ENCODE measurements at regions not wholly inside any gene's neighbourhood (a gene's known extent, or its start where the extent isn't known, plus 50 kb on each side); places are given as distances from the start of the nearest gene placed in this dataset.

DNA sequence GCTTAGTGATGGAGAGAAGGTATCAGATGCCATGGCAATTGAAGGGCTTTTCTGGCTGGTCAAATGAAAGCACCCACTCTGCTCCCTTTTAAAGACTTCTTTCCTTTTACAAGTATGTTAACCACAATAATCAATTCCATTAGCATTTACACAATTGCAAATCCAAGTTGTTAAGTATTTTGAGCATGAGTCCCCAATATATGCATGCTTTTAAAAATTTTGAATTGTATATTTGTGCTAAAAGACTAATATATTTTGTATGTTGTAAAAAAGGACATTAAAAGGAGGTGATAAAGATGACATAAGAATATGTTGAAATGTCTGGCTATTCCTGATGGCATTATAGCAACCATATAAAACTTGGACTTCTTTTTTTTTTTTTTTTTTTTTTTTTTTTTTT lies 639.9 kb upstream of the CPEB2 start:
- Histone ChIP-seq H3K79me2 (ENCODE audit: low read depth) (no peaks in the 10 kb centered on the region), H2AFZ (no peak overlapping the region), H3K27me3 (ENCODE audit: insufficient read depth, low read depth) (no peaks in the 10 kb centered on the region), H3K9me2 (ENCODE audit: insufficient read depth) (no peaks in the 10 kb centered on the region), H3K4me3 (no peak overlapping the region), H3K4me1 (replicated peaks; ENCODE audit: insufficient read depth) (no peaks in the 10 kb centered on the region), H3K4me2 (no peak overlapping the region), H3K36me3 (ENCODE audit: low read depth) (no peaks in the 10 kb centered on the region), H3K9me3 (ENCODE audit: insufficient read depth, low read depth) (no peaks in the 10 kb centered on the region), H4K20me1 (ENCODE audit: insufficient read depth) (no peaks in the 10 kb centered on the region), H3F3A (ENCODE audit: insufficient read depth, low read depth) (no peaks in the 10 kb centered on the region), H3K27ac (no peak overlapping the region)
- no peak for TF ChIP-seq EZH2 (IDR thresholded peaks at IDR 0.05; ENCODE audit: low read depth)
- no peak for TF ChIP-seq CTCF (conservative IDR thresholded peaks at IDR 0.05)
- ChIA-PET CTCF (no interaction called here), POLR2A (ENCODE audit: unreplicated experiment) (no interaction called here)
- intact Hi-C loops (cut with micrococcal nuclease; ENCODE audit: unreplicated experiment) = no loop called here
- no TSS peak for BruUV-seq (replicated peaks)
- no peak for DNase-seq

DNA sequence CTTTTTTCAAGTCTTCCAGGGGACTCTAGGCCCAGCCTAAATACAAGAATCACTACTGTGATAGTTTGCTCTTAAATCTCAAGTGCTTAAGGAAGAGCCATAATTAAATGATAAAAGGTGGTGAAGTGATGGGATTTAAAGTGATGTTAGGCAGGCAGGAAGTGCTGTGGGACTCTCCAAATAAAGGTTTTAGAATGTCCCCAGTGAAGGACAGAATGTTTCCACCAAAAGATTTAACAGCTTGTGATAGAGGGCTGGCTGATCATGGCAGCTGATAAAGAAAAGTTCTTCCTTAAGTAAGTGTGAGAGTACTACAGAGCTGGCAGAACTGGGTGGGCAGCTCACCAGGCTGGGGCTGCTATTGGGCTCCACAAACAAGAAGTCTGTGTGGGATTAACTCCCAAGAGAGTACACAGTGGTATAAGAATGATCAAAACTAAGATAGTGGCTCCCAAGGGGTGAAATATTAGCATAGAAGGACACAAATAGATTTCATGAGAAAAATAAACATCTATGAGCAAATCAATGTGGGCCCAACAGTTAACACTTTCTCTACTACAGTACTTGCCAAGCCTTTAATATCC lies 637.2 kb upstream of the CPEB2 start:
- H3K4me1 ChIP-seq (replicated peaks; ENCODE audit: insufficient read depth) = no peaks in the 10 kb centered on the region
- H3K9me2 ChIP-seq (ENCODE audit: insufficient read depth) = no peaks in the 10 kb centered on the region
- ChIA-PET CTCF (interaction anchor here (0.7 kb wide), 1 partner anchor 418 kb away, joined by 3 read pairs; no protein-coding TSS in a partner anchor), POLR2A (ENCODE audit: unreplicated experiment) (no interaction called here)
- no peaks in the 10 kb centered on the region for H3K9me3 ChIP-seq (ENCODE audit: insufficient read depth, low read depth)
- no peak overlapping the region for H3K4me3 ChIP-seq
- TF ChIP-seq CTCF (conservative IDR thresholded peaks at IDR 0.05) (no peak), EZH2 (IDR thresholded peaks at IDR 0.05; ENCODE audit: low read depth) (no peak)
- H3K79me2 ChIP-seq (ENCODE audit: low read depth) = no peaks in the 10 kb centered on the region
- H3K36me3 ChIP-seq (ENCODE audit: low read depth) = no peaks in the 10 kb centered on the region
- no peak overlapping the region for H3K27ac ChIP-seq
- H2AFZ ChIP-seq = no peak overlapping the region
- BruUV-seq (replicated peaks) = no TSS peak
- no peaks in the 10 kb centered on the region for H3K27me3 ChIP-seq (ENCODE audit: insufficient read depth, low read depth)
- intact Hi-C loops (cut with micrococcal nuclease; ENCODE audit: unreplicated experiment) = no loop called here
- no peak overlapping the region for H3K4me2 ChIP-seq
- no peaks in the 10 kb centered on the region for H4K20me1 ChIP-seq (ENCODE audit: insufficient read depth)
- DNase-seq = no peak
- H3F3A ChIP-seq (ENCODE audit: insufficient read depth, low read depth) = no peaks in the 10 kb centered on the region

DNA sequence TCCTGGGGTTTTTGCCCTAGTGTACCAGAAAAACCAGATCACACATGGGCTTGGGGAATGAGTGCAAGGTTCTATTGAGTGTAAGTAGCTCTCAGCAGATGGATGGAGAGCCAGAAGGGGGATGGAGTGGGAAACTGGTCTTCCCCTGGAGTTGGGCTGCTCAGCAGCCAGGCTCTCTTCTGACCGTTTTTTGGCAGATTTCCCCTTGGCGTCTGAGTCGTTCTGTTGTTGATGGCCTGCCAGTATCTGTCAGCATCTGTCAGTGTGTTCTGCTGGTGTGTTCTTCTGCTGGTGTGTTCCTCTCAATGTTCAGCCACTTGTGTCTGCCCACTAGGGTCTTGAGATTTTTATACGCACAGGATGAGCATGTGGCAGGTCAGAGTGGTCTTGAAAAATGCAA lies 633.9 kb upstream of the CPEB2 start:
- DNase-seq = no peak
- ChIA-PET POLR2A (ENCODE audit: unreplicated experiment) (no interaction called here), CTCF (no interaction called here)
- Histone ChIP-seq H3K79me2 (ENCODE audit: low read depth) (no peaks in the 10 kb centered on the region), H3K36me3 (ENCODE audit: low read depth) (no peaks in the 10 kb centered on the region), H3K27ac (no peak overlapping the region), H3K9me3 (ENCODE audit: insufficient read depth, low read depth) (no peaks in the 10 kb centered on the region), H3F3A (ENCODE audit: insufficient read depth, low read depth) (no peaks in the 10 kb centered on the region), H3K9me2 (ENCODE audit: insufficient read depth) (no peaks in the 10 kb centered on the region), H4K20me1 (ENCODE audit: insufficient read depth) (no peaks in the 10 kb centered on the region), H3K4me3 (no peak overlapping the region), H3K4me2 (no peak overlapping the region), H2AFZ (no peak overlapping the region), H3K27me3 (ENCODE audit: insufficient read depth, low read depth) (no peaks in the 10 kb centered on the region), H3K4me1 (replicated peaks; ENCODE audit: insufficient read depth) (no peaks in the 10 kb centered on the region)
- intact Hi-C loops (cut with micrococcal nuclease; ENCODE audit: unreplicated experiment) = no loop called here
- no TSS peak for BruUV-seq (replicated peaks)
- TF ChIP-seq EZH2 (IDR thresholded peaks at IDR 0.05; ENCODE audit: low read depth) (no peak), CTCF (conservative IDR thresholded peaks at IDR 0.05) (no peak)
